Karpas-422 (cell line): ENCODE measurements at regions not wholly inside any gene's neighbourhood (a gene's known extent, or its start where the extent isn't known, plus 50 kb on each side); places are given as distances from the start of the nearest gene placed in this dataset.

Experiments
- DNase-seq: peaks from one replicate; pipeline ENCODE4 v3.0.0-alpha.2; 2015
- H2AFZ ChIP-seq: fragments of 200-600 bp; sonication (generic); 2 replicates; pipeline ENCODE4 v1.6.1; 2014; ENCODE audit warnings: antibody characterized with exemption, low read length, mixed read lengths
- H3K27ac ChIP-seq: fragments of 200-600 bp; sonication (generic); 2 replicates; pipeline ENCODE4 v1.5.1; 2014; ENCODE audit warnings: mild to moderate bottlenecking, low read length, moderate library complexity
- H3K27me3 ChIP-seq: fragments of 200-600 bp; sonication (generic); 2 replicates; pipeline ENCODE4 v1.6.1; 2014; ENCODE audit warnings: low read length, mixed read lengths
- H3K36me3 ChIP-seq: fragments of 200-600 bp; sonication (generic); 2 replicates; pipeline ENCODE4 v1.6.1; 2014; ENCODE audit warnings: low read length, mixed read lengths; ENCODE audit not compliant: insufficient read depth
- H3K4me1 ChIP-seq: fragments of 200-600 bp; sonication (generic); 2 replicates; pipeline ENCODE4 v1.6.1; 2014; ENCODE audit warnings: mild to moderate bottlenecking, low read length, mixed read lengths
- H3K4me2 ChIP-seq: fragments of 200-600 bp; sonication (generic); 2 replicates; pipeline ENCODE4 v1.6.1; 2014; ENCODE audit warnings: low read length, low read depth, mild to moderate bottlenecking; ENCODE audit not compliant: poor library complexity, severe bottlenecking
- H3K4me3 ChIP-seq: fragments of 200-600 bp; sonication (generic); 2 replicates; pipeline ENCODE4 v1.5.1; 2014; ENCODE audit warnings: mild to moderate bottlenecking, antibody characterized with exemption, low read length, mixed read lengths
- H3K79me2 ChIP-seq: fragments of 200-600 bp; sonication (generic); 2 replicates; pipeline ENCODE4 v1.6.1; 2014; ENCODE audit warnings: mild to moderate bottlenecking, low read length, mixed read lengths
- H3K9ac ChIP-seq: fragments of 200-600 bp; sonication (generic); 2 replicates; pipeline ENCODE4 v1.6.0; 2014; ENCODE audit warnings: low read length
- H3K9me2 ChIP-seq: fragments of 200-600 bp; sonication (generic), shearing (Covaris generic); replicated peaks from 2 replicates; pipeline ENCODE4 v1.6.0; 2014; ENCODE audit warnings: mild to moderate bottlenecking, low read length, moderate library complexity; ENCODE audit not compliant: insufficient read depth
- H3K9me3 ChIP-seq: fragments of 300-700, 200-600 bp; sonication (generic); 2 replicates; pipeline ENCODE4 v1.6.1; 2014; ENCODE audit warnings: low read length, mixed read lengths
- H4K20me1 ChIP-seq: fragments of 200-600 bp; sonication (generic); 2 replicates; pipeline ENCODE4 v1.6.1; 2014; ENCODE audit warnings: mild to moderate bottlenecking, antibody characterized with exemption, low read length, low read depth; ENCODE audit not compliant: insufficient read depth

DNA sequence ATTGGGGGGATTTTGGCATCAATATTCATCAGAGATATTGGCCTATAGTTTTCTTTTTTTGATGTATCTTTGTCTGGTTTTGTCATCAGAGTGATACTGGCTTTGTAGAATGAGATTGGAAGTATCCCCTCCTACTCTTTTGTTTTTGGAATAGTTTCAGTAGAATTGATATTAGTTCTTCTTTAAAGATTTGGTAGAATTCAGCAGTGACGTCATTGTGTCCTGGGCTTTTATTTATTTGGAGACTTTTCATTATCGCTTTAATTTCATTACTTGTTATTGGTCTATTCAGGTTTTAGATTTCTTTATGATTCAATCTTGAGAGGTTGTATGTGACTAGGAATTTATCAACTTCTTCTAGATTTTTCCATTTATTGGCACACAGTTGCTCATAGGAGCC, 825.5 kb upstream of the NXPH2 start:
- no peaks in the 10 kb centered on the region for H3K4me1 ChIP-seq
- no peaks in the 10 kb centered on the region for H4K20me1 ChIP-seq
- H3K36me3 ChIP-seq, result no peaks in the 10 kb centered on the region
- no peaks in the 10 kb centered on the region for H3K79me2 ChIP-seq
- H3K4me3 ChIP-seq, result no peak overlapping the region
- no peak for DNase-seq
- H3K9me3 ChIP-seq, result peaks cover 25% of the 10 kb centered on the region
- H2AFZ ChIP-seq, result no peak overlapping the region
- H3K9ac ChIP-seq, result no peak overlapping the region
- H3K27me3 ChIP-seq, result no peaks in the 10 kb centered on the region
- no peaks in the 10 kb centered on the region for H3K9me2 ChIP-seq
- H3K27ac ChIP-seq, result no peak overlapping the region
- H3K4me2 ChIP-seq, result no peak overlapping the region

DNA sequence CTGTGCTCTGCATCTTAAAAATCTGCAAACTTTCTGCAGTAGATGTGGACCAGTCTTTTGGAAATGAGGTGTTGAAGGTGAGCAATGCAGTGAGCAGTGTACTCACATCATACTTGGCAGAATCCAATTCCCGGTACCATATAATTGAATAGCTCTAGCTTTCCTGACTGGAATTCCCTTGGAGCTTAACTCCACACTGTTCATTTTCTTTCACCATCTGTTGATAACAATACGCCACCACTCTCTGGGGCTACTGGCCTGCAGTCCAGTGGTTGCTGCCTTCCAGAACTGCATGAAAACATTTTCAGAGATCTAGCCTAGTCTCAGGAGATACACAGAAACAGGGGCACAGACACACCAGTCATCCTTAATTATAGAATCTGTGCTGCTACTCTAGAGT, 820.0 kb upstream of the NXPH2 start:
- no peaks in the 10 kb centered on the region for H3K79me2 ChIP-seq
- no peak for DNase-seq
- peaks cover 19% of the 10 kb centered on the region for H3K9me3 ChIP-seq

DNA sequence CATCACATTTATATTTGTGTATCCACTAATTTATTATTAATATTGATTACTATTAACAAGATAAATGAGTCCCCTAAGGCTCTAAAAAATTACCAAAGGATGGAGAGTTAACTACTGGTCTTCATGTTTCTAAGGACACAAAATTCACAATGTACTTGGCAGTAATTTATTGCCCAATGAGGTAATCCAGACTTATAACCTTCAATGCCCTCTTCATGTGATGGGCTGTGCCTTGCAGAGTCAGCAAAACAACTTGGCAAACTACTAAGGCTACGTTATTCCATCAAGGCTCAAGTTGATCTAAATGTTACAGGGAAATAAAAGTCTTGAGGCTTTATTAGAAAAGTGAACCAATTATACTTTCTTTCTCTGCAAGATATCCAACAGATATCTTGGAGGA, 804.9 kb upstream of the NXPH2 start:
- no peak overlapping the region for H3K9ac ChIP-seq
- H3K27me3 ChIP-seq, result no peaks in the 10 kb centered on the region
- no peak overlapping the region for H2AFZ ChIP-seq
- no peaks in the 10 kb centered on the region for H3K9me2 ChIP-seq
- no peak for DNase-seq
- no peaks in the 10 kb centered on the region for H3K79me2 ChIP-seq
- H4K20me1 ChIP-seq, result no peaks in the 10 kb centered on the region
- H3K4me2 ChIP-seq, result no peak overlapping the region
- H3K4me1 ChIP-seq, result no peaks in the 10 kb centered on the region
- peaks cover 20% of the 10 kb centered on the region; the same call in 1 of the 2 replicates for H3K9me3 ChIP-seq
- H3K36me3 ChIP-seq, result no peaks in the 10 kb centered on the region
- H3K4me3 ChIP-seq, result no peak overlapping the region
- no peak overlapping the region for H3K27ac ChIP-seq

More for the DNA sequence above, 820.0 kb upstream of the NXPH2 start:
- Histone ChIP-seq H3K4me2 (no peak overlapping the region), H2AFZ (no peak overlapping the region), H3K27ac (no peak overlapping the region), H3K9ac (no peak overlapping the region), H4K20me1 (no peaks in the 10 kb centered on the region), H3K4me1 (no peaks in the 10 kb centered on the region), H3K4me3 (no peak overlapping the region), H3K27me3 (no peaks in the 10 kb centered on the region), H3K9me2 (no peaks in the 10 kb centered on the region), H3K36me3 (no peaks in the 10 kb centered on the region; the same call in 1 of the 2 replicates)

DNA sequence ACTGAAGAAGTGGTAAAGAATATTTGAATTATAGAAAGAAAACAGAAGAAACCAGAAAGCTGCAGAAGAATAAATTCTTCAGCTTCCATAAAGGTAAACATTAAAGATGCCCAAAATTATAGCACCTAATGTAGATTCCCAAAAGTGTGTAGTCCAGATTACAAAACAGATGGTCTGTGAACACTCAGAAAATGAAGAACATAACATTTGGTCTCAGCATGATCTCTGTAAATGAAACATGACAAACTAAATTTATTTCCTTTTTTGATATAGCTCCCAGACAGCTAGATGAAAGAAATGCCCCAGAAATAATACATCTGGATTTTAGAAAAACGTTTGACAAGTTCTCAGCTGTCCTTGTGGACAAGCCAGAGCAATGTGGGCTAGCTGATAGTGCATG, 794.2 kb upstream of the NXPH2 start:
- Histone ChIP-seq H3K9me3 (peaks cover 7% of the 10 kb centered on the region), H3K4me1 (no peaks in the 10 kb centered on the region), H3K27me3 (no peaks in the 10 kb centered on the region), H3K9me2 (no peaks in the 10 kb centered on the region), H3K9ac (no peak overlapping the region), H3K4me2 (no peak overlapping the region), H3K79me2 (no peaks in the 10 kb centered on the region), H3K4me3 (no peak overlapping the region), H2AFZ (no peak overlapping the region), H3K36me3 (no peaks in the 10 kb centered on the region), H4K20me1 (no peaks in the 10 kb centered on the region), H3K27ac (no peak overlapping the region)
- no peak for DNase-seq

DNA sequence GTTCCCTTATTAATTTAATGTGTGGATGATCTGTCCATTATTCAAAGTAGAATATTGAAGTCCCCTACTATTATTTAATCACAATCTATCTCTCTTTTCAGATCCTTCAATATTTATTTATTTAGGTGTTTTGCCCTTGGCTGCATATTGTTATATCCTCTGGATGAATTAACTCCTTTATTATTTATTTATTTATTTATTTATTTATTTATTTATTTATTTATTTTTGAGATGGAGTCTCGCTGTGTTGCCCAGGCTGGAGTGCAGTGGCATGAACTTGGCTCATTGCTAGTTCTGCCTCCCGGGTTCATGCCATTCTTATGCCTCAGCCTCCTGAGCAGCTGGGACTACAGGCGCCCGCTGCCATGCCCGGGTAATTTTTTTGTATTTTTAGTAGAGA, 776.6 kb upstream of the NXPH2 start:
- Histone ChIP-seq H3K36me3 (no peaks in the 10 kb centered on the region), H3K4me2 (no peak overlapping the region), H3K9me2 (no peaks in the 10 kb centered on the region), H2AFZ (no peak overlapping the region), H3K79me2 (no peaks in the 10 kb centered on the region), H4K20me1 (no peaks in the 10 kb centered on the region), H3K27me3 (no peaks in the 10 kb centered on the region), H3K9ac (no peak overlapping the region), H3K9me3 (peaks cover 30% of the 10 kb centered on the region), H3K27ac (no peak overlapping the region), H3K4me3 (no peak overlapping the region), H3K4me1 (no peaks in the 10 kb centered on the region)
- DNase-seq, result no peak

DNA sequence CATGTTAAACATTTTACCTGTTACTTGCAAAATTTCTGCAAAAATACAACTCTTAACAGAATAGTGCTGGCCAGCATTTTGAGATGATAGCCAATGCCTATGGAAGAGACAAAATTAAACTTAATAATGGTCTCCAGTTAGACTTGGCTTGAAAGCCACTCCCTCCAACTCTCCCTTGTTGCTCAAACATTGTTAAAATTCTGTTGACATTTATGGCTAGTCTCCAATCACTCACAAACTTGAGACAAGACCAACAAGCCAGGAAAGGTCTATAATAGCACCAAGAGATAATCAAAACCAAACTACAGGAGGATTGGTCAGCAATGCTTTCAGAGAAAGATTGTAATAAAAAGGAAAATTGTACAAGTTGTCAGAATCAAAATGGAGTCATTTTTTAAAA, 770.7 kb upstream of the NXPH2 start:
- H2AFZ ChIP-seq, result no peak overlapping the region
- no peak overlapping the region for H3K4me2 ChIP-seq
- no peak overlapping the region for H3K27ac ChIP-seq
- H3K4me1 ChIP-seq, result no peaks in the 10 kb centered on the region
- no peak for DNase-seq
- H3K4me3 ChIP-seq, result no peak overlapping the region
- no peaks in the 10 kb centered on the region for H3K79me2 ChIP-seq
- no peaks in the 10 kb centered on the region for H3K9me2 ChIP-seq
- peaks cover 11% of the 10 kb centered on the region for H3K9me3 ChIP-seq
- H4K20me1 ChIP-seq, result no peaks in the 10 kb centered on the region
- H3K36me3 ChIP-seq, result no peaks in the 10 kb centered on the region
- H3K9ac ChIP-seq, result no peak overlapping the region
- no peaks in the 10 kb centered on the region for H3K27me3 ChIP-seq

DNA sequence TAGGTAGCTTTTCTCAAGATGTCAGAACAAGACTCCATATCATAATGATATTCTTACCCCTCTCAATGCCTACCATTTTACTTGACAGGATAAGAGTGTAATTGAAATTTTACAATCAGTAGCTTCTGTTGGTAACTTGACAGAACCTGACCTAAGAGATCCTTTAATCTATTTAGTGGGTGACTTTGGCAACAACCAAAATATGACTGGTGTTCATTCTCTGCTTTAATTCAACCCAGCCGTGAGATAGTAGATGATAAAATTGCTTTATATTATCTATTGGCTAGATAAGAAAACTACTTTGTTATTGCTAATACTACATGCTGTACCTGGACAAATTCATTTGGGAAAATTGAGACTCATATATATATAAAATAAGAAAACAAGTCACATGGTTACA, 770.2 kb upstream of the NXPH2 start:
- Histone ChIP-seq H3K4me1 (no peaks in the 10 kb centered on the region), H3K9me2 (no peaks in the 10 kb centered on the region)

DNA sequence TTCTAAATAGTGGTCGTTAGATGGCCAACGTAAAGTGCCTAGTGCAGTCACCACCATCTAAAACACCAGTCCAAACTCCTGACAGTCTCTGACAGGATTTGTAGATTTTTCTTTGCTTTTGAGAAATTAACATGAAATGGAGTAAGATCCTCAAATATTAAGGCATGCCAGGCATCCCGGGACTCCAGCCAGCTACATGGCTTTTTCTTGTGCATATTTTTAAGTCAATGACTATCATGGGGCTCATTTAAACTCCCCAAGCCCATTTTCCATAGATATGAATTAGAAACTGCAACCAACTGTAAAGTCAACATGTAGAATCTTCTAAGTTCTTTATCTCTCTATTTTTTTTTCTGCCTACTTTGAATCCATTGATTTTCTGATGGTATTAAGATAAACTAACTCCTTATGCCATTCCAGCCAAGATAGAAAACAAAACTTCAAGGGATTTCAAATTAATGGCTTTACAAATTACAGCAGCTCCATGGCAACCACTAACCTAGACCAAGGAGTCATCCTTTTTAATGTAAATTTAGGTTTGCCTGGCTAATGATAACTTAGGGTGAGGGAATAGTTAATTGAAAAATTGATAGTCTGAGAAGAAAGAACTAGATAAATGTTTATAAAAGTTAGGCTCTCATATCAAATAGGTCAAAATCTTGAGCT, 764.1 kb upstream of the NXPH2 start:
- Histone ChIP-seq H3K27me3 (no peaks in the 10 kb centered on the region), H3K36me3 (no peaks in the 10 kb centered on the region), H4K20me1 (no peaks in the 10 kb centered on the region), H2AFZ (no peak overlapping the region), H3K4me3 (no peak overlapping the region), H3K9ac (no peak overlapping the region), H3K9me3 (peaks cover 26% of the 10 kb centered on the region), H3K4me1 (no peaks in the 10 kb centered on the region), H3K27ac (no peak overlapping the region), H3K9me2 (no peaks in the 10 kb centered on the region), H3K4me2 (no peak overlapping the region), H3K79me2 (no peaks in the 10 kb centered on the region)
- no peak for DNase-seq

More for the DNA sequence above, 770.2 kb upstream of the NXPH2 start:
- H3K27ac ChIP-seq, result no peak overlapping the region
- H2AFZ ChIP-seq, result no peak overlapping the region
- no peaks in the 10 kb centered on the region for H4K20me1 ChIP-seq
- H3K4me2 ChIP-seq, result no peak overlapping the region
- H3K9ac ChIP-seq, result no peak overlapping the region
- H3K9me3 ChIP-seq, result peaks cover 11% of the 10 kb centered on the region
- H3K27me3 ChIP-seq, result no peaks in the 10 kb centered on the region
- no peaks in the 10 kb centered on the region for H3K79me2 ChIP-seq
- no peaks in the 10 kb centered on the region for H3K36me3 ChIP-seq
- no peak for DNase-seq
- H3K4me3 ChIP-seq, result no peak overlapping the region
